ENCODE measurements at regions not wholly inside any gene's neighbourhood (a gene's known extent, or its start where the extent isn't known, plus 50 kb on each side); places are given as distances from the start of the nearest gene placed in this dataset.
"Not testable (repeated sequence)": the region's sequence is repeated elsewhere in the genome, so short reads cannot be mapped to it uniquely, and the experiment has no call there.

DNA sequence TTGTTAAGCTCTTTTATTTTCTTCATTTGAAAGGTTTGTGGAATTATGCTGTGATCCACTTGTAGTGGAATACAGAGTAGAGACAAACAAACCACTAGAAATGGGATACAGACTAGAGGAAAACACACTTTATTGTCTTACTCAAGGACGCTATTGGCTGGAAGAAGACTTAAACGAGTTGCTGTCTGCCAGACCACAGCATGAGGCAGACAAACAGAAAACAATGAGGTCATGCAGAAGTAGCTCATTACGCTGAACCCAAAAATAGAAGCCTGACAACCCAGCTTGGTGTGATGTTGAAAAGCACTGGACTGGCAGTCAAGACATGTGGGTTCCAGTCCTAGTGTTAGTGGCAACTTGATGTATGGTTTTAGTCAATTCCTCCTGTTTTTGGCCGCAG is 62.4 kb upstream of the P3H2 start:
- in situ Hi-C loops (cut with MboI; ENCODE audit: low sequenced_read_pairs, unreplicated experiment) = no loop called here
- DNase-seq (ENCODE audit: low spot score) = peak; percentile 54
- no peak for TF ChIP-seq CTCF (IDR thresholded peaks at IDR 0.05; ENCODE audit: borderline replicate concordance, control extremely low read depth, extremely low read depth, insufficient read depth, missing control alignments)

- no peak for DNase-seq (ENCODE audit: low spot score)
- no peak for TF ChIP-seq CTCF (IDR thresholded peaks at IDR 0.05; ENCODE audit: borderline replicate concordance, control extremely low read depth, extremely low read depth, insufficient read depth, missing control alignments)
- in situ Hi-C loops (cut with MboI; ENCODE audit: low sequenced_read_pairs, unreplicated experiment) = no loop called here
Measured at GRCh38 chr3:190182418-190183043, 61.8 kb upstream of the P3H2 start.

GRCh38 chr3:190180268-190180667 is 59.6 kb upstream of the P3H2 start:
- no peak for TF ChIP-seq CTCF (IDR thresholded peaks at IDR 0.05; ENCODE audit: borderline replicate concordance, control extremely low read depth, extremely low read depth, insufficient read depth, missing control alignments)

DNA sequence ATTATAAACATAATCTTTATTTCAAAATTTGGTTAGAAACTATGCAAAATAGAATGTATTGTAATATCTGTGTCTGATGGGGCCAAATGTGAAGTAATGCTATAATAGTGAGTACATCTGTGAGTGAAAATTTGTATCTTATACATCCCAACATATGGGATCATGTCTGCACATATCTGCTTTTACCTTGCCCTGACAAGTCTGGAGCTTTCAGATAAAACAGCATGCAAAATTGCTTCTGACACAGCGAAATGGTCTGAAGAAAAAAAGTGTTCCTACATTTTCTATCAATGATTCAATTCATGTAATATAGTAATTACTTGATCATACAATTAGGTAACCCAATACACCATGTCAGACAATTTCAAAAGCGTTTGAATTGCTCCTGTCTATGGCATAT is 58.1 kb upstream of the P3H2 start:
- no peak for TF ChIP-seq CTCF (IDR thresholded peaks at IDR 0.05; ENCODE audit: borderline replicate concordance, control extremely low read depth, extremely low read depth, insufficient read depth, missing control alignments)
- in situ Hi-C loops (cut with MboI; ENCODE audit: low sequenced_read_pairs, unreplicated experiment) = no loop called here
- DNase-seq (ENCODE audit: low spot score) = no peak

More at GRCh38 chr3:190180268-190180667, 59.6 kb upstream of the P3H2 start:
- in situ Hi-C loops (cut with MboI; ENCODE audit: low sequenced_read_pairs, unreplicated experiment) = no loop called here
- DNase-seq (ENCODE audit: low spot score) = no peak

- in situ Hi-C loops (cut with MboI; ENCODE audit: low sequenced_read_pairs, unreplicated experiment); DNase-seq (ENCODE audit: low spot score): not testable (repeated sequence)
Measured at GRCh38 chr3:190176933-190177525, 56.3 kb upstream of the P3H2 start.

DNA sequence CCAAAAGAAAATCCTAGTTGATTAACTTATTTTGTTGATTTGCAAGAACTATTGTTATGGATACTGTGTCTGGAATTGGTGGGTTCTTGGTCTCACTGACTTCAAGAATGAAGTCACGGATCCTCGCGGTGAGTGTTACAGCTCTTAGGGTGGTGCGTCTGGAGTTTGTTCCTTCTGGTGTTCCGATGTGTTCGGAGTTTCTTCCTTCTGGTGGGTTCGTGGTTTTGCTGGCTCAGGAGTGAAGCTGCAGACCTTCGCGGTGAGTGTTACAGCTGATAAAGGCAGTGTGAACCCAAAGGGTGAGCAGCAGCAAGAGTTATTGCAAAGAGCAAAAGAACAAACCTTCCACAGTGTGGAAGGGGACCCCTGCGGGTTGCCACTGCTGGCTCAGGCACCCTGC is 55.4 kb upstream of the P3H2 start:
- in situ Hi-C loops (cut with MboI; ENCODE audit: low sequenced_read_pairs, unreplicated experiment); DNase-seq (ENCODE audit: low spot score): not testable (repeated sequence)

DNA sequence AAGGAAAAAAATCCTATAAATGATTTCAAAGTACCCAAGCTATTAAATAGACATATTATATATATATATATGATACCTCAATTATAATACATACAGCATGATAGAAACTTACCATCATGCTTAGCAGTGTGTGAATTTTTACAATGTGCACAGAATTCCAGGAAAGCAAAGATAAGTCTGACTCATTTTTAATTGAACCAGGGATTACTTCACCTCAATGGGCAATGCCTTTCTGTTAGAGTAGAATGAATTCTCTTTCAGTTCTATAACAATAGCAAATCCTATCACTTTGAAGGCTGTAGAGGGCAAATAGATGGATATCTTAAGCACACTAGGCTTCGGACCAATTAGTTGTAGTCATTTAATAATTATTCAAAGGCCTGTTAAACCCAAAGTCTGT is 54.8 kb upstream of the P3H2 start:
- in situ Hi-C loops (cut with MboI; ENCODE audit: low sequenced_read_pairs, unreplicated experiment) = no loop called here
- no peak for DNase-seq (ENCODE audit: low spot score)
- TF ChIP-seq CTCF (IDR thresholded peaks at IDR 0.05; ENCODE audit: borderline replicate concordance, control extremely low read depth, extremely low read depth, insufficient read depth, missing control alignments) = no peak

- in situ Hi-C loops (cut with MboI; ENCODE audit: low sequenced_read_pairs, unreplicated experiment) = no loop called here
- no peak for DNase-seq (ENCODE audit: low spot score)
- no peak for TF ChIP-seq CTCF (IDR thresholded peaks at IDR 0.05; ENCODE audit: borderline replicate concordance, control extremely low read depth, extremely low read depth, insufficient read depth, missing control alignments)
Measured at GRCh38 chr3:190174471-190174870, 53.8 kb upstream of the P3H2 start.
